Uterus (tissue), 2 donors: ENCODE measurements at regions not wholly inside any gene's neighbourhood (a gene's known extent, or its start where the extent isn't known, plus 50 kb on each side); places are given as distances from the start of the nearest gene placed in this dataset.

Experiments used
- CTCF ChIP-seq, 4 experiments: fragments of 200-600 bp in 2 of 4; fragments of 450-650 bp in 2 of 4; sonication (generic) in 2 of 4; IDR thresholded peaks; one replicate each; pipeline ENCODE4 v1.5.1; 2016 to 2019; ENCODE audit warnings: antibody characterized with exemption in 4 of 4, mild to moderate bottlenecking in 2 of 4, moderate library complexity in 1 of 4
- POLR2A ChIP-seq, 2 donors: fragments of 450-650 bp; IDR thresholded peaks; one replicate each; pipeline ENCODE4 v1.6.1; 2016; ENCODE audit warnings: antibody characterized with exemption in 2 of 2, mild to moderate bottlenecking in 1 of 2, moderate library complexity in 1 of 2

- TF ChIP-seq CTCF (IDR thresholded peaks at IDR 0.05) (no peak), POLR2A (IDR thresholded peaks at IDR 0.05) (no peak)
Observed at GRCh38 chr4:164197556-164197955, 556.4 kb upstream of the SMIM31 start.
